HEK293 (cell line): ENCODE measurements at regions not wholly inside any gene's neighbourhood (a gene's known extent, or its start where the extent isn't known, plus 50 kb on each side); places are given as distances from the start of the nearest gene placed in this dataset.

Experiments used
- KLF10 ChIP-seq: fragments of 450-650 bp; IDR thresholded peaks from 2 replicates; pipeline ENCODE4 v1.5.1; 2018; ENCODE audit warnings: missing biosample characterization, mild to moderate bottlenecking, missing genetic modification characterization
- KLF16 ChIP-seq: fragments of 450-650 bp; formaldehyde crosslinking; IDR thresholded peaks from 2 replicates; pipeline ENCODE4 v1.5.1; 2017; ENCODE audit warnings: missing biosample characterization, missing genetic modification characterization
- KLF8 ChIP-seq: fragments of 450-650 bp; formaldehyde crosslinking; IDR thresholded peaks from 2 replicates; pipeline ENCODE4 v1.5.1; 2016; ENCODE audit warnings: missing biosample characterization, missing genetic modification characterization
- PRDM1 ChIP-seq: fragments of 450-650 bp; formaldehyde crosslinking; IDR thresholded peaks from 2 replicates; pipeline ENCODE4; 2016; ENCODE audit warnings: missing biosample characterization, missing genetic modification characterization
- TRIM28 ChIP-seq: IDR thresholded peaks from 2 replicates; pipeline ENCODE4 v1.6.1; 2011; ENCODE audit warnings: low read length, control low read depth, borderline replicate concordance
- ZNF10 ChIP-seq: fragments of 450-650 bp; formaldehyde crosslinking; IDR thresholded peaks from 2 replicates; pipeline ENCODE4 v1.5.1; 2017; ENCODE audit warnings: missing biosample characterization, missing genetic modification characterization
- ZNF132 ChIP-seq: fragments of 450-650 bp; formaldehyde crosslinking; IDR thresholded peaks from 2 replicates; pipeline ENCODE4 v1.5.1; 2017; ENCODE audit warnings: missing biosample characterization, missing genetic modification characterization, borderline replicate concordance
- ZNF169 ChIP-seq: fragments of 450-650 bp; formaldehyde crosslinking; IDR thresholded peaks from 2 replicates; pipeline ENCODE4 v1.5.1; 2016; ENCODE audit warnings: missing biosample characterization, missing genetic modification characterization
- ZNF248 ChIP-seq: fragments of 450-650 bp; formaldehyde crosslinking; IDR thresholded peaks from 2 replicates; pipeline ENCODE4 v1.5.1; 2017; ENCODE audit warnings: missing biosample characterization, missing genetic modification characterization
- ZNF292 ChIP-seq: fragments of 450-650 bp; formaldehyde crosslinking; IDR thresholded peaks from 2 replicates; pipeline ENCODE4 v1.5.1; 2016; ENCODE audit warnings: low read depth, missing biosample characterization, missing genetic modification characterization, borderline replicate concordance
- ZNF302 ChIP-seq: fragments of 450-650 bp; formaldehyde crosslinking; IDR thresholded peaks from 2 replicates; pipeline ENCODE4 v1.5.1; 2016; ENCODE audit warnings: missing biosample characterization, missing genetic modification characterization, low read depth
- ZNF335 ChIP-seq: fragments of 450-650 bp; formaldehyde crosslinking; conservative IDR thresholded peaks from 2 replicates; pipeline ENCODE4 v1.5.1; 2016; ENCODE audit warnings: missing biosample characterization, missing genetic modification characterization
- ZNF529 ChIP-seq: fragments of 450-650 bp; formaldehyde crosslinking; IDR thresholded peaks from 2 replicates; pipeline ENCODE4 v1.5.1; 2017; ENCODE audit warnings: missing genetic modification characterization, missing biosample characterization; ENCODE audit not compliant: insufficient replicate concordance
- ZNF548 ChIP-seq: fragments of 450-650 bp; formaldehyde crosslinking; IDR thresholded peaks from 2 replicates; pipeline ENCODE4 v1.5.1; 2016; ENCODE audit warnings: missing biosample characterization, missing genetic modification characterization
- ZNF549 ChIP-seq: fragments of 450-650 bp; IDR thresholded peaks from 2 replicates; pipeline ENCODE4 v1.5.1; 2018; ENCODE audit warnings: missing biosample characterization, missing genetic modification characterization, mild to moderate bottlenecking, inconsistent platforms, moderate library complexity
- ZNF555 ChIP-seq: fragments of 450-650 bp; formaldehyde crosslinking; conservative IDR thresholded peaks from 2 replicates; pipeline ENCODE4 v1.5.1; 2017; ENCODE audit warnings: missing biosample characterization, mild to moderate bottlenecking, missing genetic modification characterization, inconsistent platforms
- ZNF561 ChIP-seq: fragments of 450-650 bp; IDR thresholded peaks from 2 replicates; pipeline ENCODE4 v1.5.1; 2018; ENCODE audit warnings: missing biosample characterization, missing genetic modification characterization, borderline replicate concordance
- ZNF596 ChIP-seq: fragments of 450-650 bp; IDR thresholded peaks from 2 replicates; pipeline ENCODE4 v1.5.0; 2018; ENCODE audit warnings: missing biosample characterization, mild to moderate bottlenecking, missing genetic modification characterization, moderate library complexity
- ZNF624 ChIP-seq: fragments of 450-650 bp; formaldehyde crosslinking; IDR thresholded peaks from 2 replicates; pipeline ENCODE4 v1.5.1; 2017; ENCODE audit warnings: missing biosample characterization, missing genetic modification characterization
- ZNF626 ChIP-seq: fragments of 450-650 bp; sonication (Bioruptor Pico); formaldehyde crosslinking; IDR thresholded peaks from 2 replicates; pipeline ENCODE4 v1.5.1; 2018; ENCODE audit warnings: missing biosample characterization, missing genetic modification characterization, inconsistent platforms
- ZNF629 ChIP-seq: fragments of 450-650 bp; formaldehyde crosslinking; IDR thresholded peaks from 2 replicates; pipeline ENCODE4 v1.5.1; 2017; ENCODE audit warnings: missing biosample characterization, missing genetic modification characterization
- ZNF654 ChIP-seq: fragments of 450-650 bp; formaldehyde crosslinking; IDR thresholded peaks from 2 replicates; pipeline ENCODE4 v1.5.1; 2016; ENCODE audit warnings: low read depth, missing biosample characterization, missing genetic modification characterization
- ZNF707 ChIP-seq: fragments of 450-650 bp; formaldehyde crosslinking; IDR thresholded peaks from 2 replicates; pipeline ENCODE4 v1.5.1; 2016; ENCODE audit warnings: missing biosample characterization, missing genetic modification characterization
- ZNF830 ChIP-seq: fragments of 450-650 bp; IDR thresholded peaks from 2 replicates; pipeline ENCODE4 v1.5.0; 2018; ENCODE audit warnings: missing biosample characterization, missing genetic modification characterization, low read depth, mild to moderate bottlenecking, moderate library complexity
- ZNF843 ChIP-seq: fragments of 450-650 bp; formaldehyde crosslinking; IDR thresholded peaks from 2 replicates; pipeline ENCODE4 v1.5.1; 2016; ENCODE audit warnings: missing biosample characterization, missing genetic modification characterization
- ZSCAN30 ChIP-seq: fragments of 450-650 bp; IDR thresholded peaks from 2 replicates; pipeline ENCODE4 v1.5.1; 2018; ENCODE audit warnings: missing biosample characterization, mild to moderate bottlenecking, missing genetic modification characterization, moderate library complexity
- ZXDB ChIP-seq: fragments of 450-650 bp; formaldehyde crosslinking; IDR thresholded peaks from 2 replicates; pipeline ENCODE4 v1.5.1; 2016; ENCODE audit warnings: missing biosample characterization, missing genetic modification characterization
- TF ChIP-seq, protein P1 (sequence below): fragments of 450-650 bp; formaldehyde crosslinking; IDR thresholded peaks from 2 replicates; pipeline ENCODE4 v1.5.1; 2016; ENCODE audit warnings: missing biosample characterization, missing genetic modification characterization
- TF ChIP-seq, protein P2 (sequence below): fragments of 450-650 bp; formaldehyde crosslinking; IDR thresholded peaks from 2 replicates; pipeline ENCODE4 v1.5.1; 2016; ENCODE audit warnings: missing biosample characterization, missing genetic modification characterization
- TF ChIP-seq, protein P3 (sequence below): fragments of 450-650 bp; formaldehyde crosslinking; IDR thresholded peaks from 2 replicates; pipeline ENCODE4 v1.5.1; 2016; ENCODE audit warnings: missing biosample characterization, missing genetic modification characterization
- TF ChIP-seq, protein P4 (sequence below): fragments of 450-650 bp; formaldehyde crosslinking; IDR thresholded peaks from 2 replicates; pipeline ENCODE4 v1.5.1; 2017; ENCODE audit warnings: missing biosample characterization, mild to moderate bottlenecking, missing genetic modification characterization, moderate library complexity
- TF ChIP-seq, protein P5 (sequence below): fragments of 450-650 bp; formaldehyde crosslinking; optimal IDR thresholded peaks from 2 replicates; pipeline ENCODE3; 2016; ENCODE audit warnings: missing biosample characterization, mild to moderate bottlenecking, missing genetic modification characterization

DNA sequence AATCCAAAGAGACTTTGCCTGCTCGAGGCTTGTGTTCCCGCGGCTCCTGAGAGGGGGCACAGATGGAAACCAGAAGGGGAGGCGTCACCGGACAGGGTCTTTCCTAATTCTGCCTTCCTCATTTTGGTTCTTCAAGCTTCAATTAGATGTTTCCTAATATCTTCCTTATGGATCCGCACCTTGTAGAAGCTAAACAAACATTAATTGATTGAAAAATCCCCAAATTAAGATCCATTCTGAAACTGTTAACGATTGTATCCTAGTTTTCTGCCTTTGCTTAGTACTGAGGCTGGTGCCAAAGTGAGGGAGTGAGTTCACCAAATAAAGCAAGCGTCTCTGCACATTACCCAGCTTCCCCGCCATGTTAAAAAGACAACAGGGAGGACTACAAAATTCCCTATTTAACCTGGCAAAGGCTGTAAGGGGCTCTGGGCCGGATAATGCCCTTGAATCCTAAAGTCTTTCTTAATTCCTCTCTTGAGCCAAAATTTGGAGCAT, 123.2 kb downstream of the GPX5 start (continued):
- TF ChIP-seq ZNF132 (no peak), ZNF248 (tag by site-specific recombination) (no peak), ZNF548 (tag by site-specific recombination) (no peak), KLF10 (tag by site-specific recombination) (no peak), ZNF707 (tag by site-specific recombination) (no peak), ZNF629 (no peak), ZNF654 (tag by site-specific recombination) (no peak), ZNF561 (tag by site-specific recombination) (no peak), KLF8 (tag by site-specific recombination) (no peak), ZNF335 (peak; percentile 62), TRIM28 (no peak), PRDM1 (tag by site-specific recombination) (no peak), ZNF10 (tag by site-specific recombination) (0 out of 2 replicates have a peak, but pooled peaks have one; percentile 8), ZNF169 (no peak), ZNF529 (no peak), ZNF555 (tag by site-specific recombination) (no peak), KLF16 (tag by site-specific recombination) (no peak), ZXDB (0 out of 2 replicates have a peak, but pooled peaks have one; percentile 3), ZNF624 (no peak), ZNF843 (no peak), ZNF626 (no peak), ZNF596 (no peak), ZSCAN30 (tag by site-specific recombination) (no peak), ZNF549 (tag by site-specific recombination) (no peak), ZNF302 (tag by site-specific recombination) (no peak), ZNF292 (tag by site-specific recombination) (no peak), ZNF830 (tag by site-specific recombination) (no peak)
- TF ChIP-seq, protein P1, sequence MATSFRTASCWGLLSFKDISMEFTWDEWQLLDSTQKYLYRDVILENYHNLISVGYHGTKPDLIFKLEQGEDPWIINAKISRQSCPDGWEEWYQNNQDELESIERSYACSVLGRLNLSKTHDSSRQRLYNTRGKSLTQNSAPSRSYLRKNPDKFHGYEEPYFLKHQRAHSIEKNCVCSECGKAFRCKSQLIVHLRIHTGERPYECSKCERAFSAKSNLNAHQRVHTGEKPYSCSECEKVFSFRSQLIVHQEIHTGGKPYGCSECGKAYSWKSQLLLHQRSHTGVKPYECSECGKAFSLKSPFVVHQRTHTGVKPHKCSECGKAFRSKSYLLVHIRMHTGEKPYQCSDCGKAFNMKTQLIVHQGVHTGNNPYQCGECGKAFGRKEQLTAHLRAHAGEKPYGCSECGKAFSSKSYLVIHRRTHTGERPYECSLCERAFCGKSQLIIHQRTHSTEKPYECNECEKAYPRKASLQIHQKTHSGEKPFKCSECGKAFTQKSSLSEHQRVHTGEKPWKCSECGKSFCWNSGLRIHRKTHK = no peak
- TF ChIP-seq, protein P2, sequence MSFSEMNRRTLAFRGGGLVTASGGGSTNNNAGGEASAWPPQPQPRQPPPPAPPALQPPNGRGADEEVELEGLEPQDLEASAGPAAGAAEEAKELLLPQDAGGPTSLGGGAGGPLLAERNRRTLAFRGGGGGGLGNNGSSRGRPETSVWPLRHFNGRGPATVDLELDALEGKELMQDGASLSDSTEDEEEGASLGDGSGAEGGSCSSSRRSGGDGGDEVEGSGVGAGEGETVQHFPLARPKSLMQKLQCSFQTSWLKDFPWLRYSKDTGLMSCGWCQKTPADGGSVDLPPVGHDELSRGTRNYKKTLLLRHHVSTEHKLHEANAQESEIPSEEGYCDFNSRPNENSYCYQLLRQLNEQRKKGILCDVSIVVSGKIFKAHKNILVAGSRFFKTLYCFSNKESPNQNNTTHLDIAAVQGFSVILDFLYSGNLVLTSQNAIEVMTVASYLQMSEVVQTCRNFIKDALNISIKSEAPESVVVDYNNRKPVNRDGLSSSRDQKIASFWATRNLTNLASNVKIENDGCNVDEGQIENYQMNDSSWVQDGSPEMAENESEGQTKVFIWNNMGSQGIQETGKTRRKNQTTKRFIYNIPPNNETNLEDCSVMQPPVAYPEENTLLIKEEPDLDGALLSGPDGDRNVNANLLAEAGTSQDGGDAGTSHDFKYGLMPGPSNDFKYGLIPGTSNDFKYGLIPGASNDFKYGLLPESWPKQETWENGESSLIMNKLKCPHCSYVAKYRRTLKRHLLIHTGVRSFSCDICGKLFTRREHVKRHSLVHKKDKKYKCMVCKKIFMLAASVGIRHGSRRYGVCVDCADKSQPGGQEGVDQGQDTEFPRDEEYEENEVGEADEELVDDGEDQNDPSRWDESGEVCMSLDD (tag by site-specific recombination) = no peak
- TF ChIP-seq, protein P3, sequence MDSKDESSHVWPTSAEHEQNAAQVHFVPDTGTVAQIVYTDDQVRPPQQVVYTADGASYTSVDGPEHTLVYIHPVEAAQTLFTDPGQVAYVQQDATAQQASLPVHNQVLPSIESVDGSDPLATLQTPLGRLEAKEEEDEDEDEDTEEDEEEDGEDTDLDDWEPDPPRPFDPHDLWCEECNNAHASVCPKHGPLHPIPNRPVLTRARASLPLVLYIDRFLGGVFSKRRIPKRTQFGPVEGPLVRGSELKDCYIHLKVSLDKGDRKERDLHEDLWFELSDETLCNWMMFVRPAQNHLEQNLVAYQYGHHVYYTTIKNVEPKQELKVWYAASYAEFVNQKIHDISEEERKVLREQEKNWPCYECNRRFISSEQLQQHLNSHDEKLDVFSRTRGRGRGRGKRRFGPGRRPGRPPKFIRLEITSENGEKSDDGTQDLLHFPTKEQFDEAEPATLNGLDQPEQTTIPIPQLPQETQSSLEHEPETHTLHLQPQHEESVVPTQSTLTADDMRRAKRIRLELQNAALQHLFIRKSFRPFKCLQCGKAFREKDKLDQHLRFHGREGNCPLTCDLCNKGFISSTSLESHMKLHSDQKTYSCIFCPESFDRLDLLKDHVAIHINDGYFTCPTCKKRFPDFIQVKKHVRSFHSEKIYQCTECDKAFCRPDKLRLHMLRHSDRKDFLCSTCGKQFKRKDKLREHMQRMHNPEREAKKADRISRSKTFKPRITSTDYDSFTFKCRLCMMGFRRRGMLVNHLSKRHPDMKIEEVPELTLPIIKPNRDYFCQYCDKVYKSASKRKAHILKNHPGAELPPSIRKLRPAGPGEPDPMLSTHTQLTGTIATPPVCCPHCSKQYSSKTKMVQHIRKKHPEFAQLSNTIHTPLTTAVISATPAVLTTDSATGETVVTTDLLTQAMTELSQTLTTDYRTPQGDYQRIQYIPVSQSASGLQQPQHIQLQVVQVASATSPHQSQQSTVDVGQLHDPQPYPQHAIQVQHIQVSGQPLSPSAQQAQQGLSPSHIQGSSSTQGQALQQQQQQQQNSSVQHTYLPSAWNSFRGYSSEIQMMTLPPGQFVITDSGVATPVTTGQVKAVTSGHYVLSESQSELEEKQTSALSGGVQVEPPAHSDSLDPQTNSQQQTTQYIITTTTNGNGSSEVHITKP (tag by site-specific recombination) = peak; percentile 29; the same call in 1 of the 2 replicates
- TF ChIP-seq, protein P4, sequence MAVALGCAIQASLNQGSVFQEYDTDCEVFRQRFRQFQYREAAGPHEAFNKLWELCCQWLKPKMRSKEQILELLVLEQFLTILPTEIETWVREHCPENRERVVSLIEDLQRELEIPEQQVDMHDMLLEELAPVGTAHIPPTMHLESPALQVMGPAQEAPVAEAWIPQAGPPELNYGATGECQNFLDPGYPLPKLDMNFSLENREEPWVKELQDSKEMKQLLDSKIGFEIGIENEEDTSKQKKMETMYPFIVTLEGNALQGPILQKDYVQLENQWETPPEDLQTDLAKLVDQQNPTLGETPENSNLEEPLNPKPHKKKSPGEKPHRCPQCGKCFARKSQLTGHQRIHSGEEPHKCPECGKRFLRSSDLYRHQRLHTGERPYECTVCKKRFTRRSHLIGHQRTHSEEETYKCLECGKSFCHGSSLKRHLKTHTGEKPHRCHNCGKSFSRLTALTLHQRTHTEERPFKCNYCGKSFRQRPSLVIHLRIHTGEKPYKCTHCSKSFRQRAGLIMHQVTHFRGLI = no peak
- TF ChIP-seq, protein P5, sequence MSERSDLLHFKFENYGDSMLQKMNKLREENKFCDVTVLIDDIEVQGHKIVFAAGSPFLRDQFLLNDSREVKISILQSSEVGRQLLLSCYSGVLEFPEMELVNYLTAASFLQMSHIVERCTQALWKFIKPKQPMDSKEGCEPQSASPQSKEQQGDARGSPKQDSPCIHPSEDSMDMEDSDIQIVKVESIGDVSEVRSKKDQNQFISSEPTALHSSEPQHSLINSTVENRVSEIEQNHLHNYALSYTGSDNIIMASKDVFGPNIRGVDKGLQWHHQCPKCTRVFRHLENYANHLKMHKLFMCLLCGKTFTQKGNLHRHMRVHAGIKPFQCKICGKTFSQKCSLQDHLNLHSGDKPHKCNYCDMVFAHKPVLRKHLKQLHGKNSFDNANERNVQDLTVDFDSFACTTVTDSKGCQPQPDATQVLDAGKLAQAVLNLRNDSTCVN (tag by site-specific recombination) = no peak
